ENCODE measurements at regions not wholly inside any gene's neighbourhood (a gene's known extent, or its start where the extent isn't known, plus 50 kb on each side); places are given as distances from the start of the nearest gene placed in this dataset.

DNA sequence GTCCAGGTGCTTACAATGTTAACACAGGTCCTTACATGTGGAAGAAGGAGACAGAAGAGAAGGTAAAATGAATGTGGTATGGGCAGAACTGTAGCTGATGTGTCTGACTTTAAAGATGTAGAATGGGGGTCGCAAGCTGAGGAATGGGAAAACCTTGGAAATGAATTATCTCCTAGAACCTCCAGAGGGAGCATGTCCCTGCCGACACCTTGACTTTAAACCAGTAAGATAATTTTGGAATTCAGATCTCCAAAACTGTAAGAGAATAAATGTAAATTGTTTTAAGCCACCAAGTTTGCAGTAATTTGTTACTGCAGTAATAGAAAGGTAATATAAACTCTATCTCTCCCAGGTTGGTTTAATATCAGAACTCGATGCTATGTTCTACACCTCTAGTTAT is 80.1 kb upstream of the ALG10 start:
- TF ChIP-seq, protein P1, sequence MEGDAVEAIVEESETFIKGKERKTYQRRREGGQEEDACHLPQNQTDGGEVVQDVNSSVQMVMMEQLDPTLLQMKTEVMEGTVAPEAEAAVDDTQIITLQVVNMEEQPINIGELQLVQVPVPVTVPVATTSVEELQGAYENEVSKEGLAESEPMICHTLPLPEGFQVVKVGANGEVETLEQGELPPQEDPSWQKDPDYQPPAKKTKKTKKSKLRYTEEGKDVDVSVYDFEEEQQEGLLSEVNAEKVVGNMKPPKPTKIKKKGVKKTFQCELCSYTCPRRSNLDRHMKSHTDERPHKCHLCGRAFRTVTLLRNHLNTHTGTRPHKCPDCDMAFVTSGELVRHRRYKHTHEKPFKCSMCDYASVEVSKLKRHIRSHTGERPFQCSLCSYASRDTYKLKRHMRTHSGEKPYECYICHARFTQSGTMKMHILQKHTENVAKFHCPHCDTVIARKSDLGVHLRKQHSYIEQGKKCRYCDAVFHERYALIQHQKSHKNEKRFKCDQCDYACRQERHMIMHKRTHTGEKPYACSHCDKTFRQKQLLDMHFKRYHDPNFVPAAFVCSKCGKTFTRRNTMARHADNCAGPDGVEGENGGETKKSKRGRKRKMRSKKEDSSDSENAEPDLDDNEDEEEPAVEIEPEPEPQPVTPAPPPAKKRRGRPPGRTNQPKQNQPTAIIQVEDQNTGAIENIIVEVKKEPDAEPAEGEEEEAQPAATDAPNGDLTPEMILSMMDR (IDR thresholded peaks at IDR 0.05; ENCODE audit: low read length): no peak
- TF ChIP-seq EZH2 (IDR thresholded peaks at IDR 0.05; ENCODE audit: borderline replicate concordance, low read length): no peak

All from OCI-LY1 (cell line).